Activated CD8-positive, alpha-beta memory T cell treated with anti-CD3 and anti-CD28 coated beads for 48 hours (primary cell): ENCODE measurements at regions not wholly inside any gene's neighbourhood (a gene's known extent, or its start where the extent isn't known, plus 50 kb on each side); places are given as distances from the start of the nearest gene placed in this dataset.

Experiments used
- DNase-seq, 3 experiments: peaks; one replicate each; pipeline ENCODE4 v3.0.0-alpha.2; 2020; ENCODE audit warnings: low read depth in 2 of 3, low spot score in 2 of 3

DNA sequence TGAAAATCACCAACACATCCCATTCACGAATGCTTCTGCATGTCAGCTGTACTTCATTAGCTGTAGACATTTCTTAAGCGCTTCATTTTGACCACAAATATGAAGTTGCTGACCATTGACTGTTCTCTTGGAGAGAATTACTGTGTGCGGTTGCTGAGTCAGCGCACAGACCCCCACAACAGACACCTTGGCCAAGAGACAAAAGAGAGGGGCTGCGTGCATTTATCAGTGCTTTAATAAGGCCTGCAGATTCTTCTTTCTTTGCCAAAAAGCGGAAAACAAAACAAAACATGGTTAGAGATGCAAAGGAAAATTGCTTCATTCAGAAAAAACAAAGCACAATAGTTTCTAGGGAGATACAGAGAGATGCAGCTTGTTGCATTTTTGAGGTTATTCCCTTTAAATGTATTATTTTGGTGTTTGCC is 174.7 kb downstream of the ACKR3 start:
- no peak for DNase-seq

DNA sequence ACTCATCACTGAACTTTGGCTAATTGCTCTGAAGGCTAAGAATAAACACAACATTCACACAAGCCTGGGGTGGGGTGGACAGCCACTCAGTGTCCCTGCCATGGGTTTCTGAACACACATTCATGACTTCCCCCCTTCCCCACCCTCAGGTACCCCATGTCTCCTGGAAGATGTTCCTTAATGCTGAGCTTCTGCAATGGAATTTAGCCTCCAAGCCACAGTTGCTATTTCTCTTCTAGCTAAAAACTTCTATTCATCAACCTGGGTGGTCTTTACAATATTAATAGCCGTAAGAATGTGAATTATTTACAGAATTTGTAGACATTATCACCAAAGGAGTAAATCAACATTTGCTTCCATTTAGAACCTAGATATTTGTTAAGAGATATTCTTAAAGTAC is 175.1 kb downstream of the ACKR3 start:
- DNase-seq = no peak

DNA sequence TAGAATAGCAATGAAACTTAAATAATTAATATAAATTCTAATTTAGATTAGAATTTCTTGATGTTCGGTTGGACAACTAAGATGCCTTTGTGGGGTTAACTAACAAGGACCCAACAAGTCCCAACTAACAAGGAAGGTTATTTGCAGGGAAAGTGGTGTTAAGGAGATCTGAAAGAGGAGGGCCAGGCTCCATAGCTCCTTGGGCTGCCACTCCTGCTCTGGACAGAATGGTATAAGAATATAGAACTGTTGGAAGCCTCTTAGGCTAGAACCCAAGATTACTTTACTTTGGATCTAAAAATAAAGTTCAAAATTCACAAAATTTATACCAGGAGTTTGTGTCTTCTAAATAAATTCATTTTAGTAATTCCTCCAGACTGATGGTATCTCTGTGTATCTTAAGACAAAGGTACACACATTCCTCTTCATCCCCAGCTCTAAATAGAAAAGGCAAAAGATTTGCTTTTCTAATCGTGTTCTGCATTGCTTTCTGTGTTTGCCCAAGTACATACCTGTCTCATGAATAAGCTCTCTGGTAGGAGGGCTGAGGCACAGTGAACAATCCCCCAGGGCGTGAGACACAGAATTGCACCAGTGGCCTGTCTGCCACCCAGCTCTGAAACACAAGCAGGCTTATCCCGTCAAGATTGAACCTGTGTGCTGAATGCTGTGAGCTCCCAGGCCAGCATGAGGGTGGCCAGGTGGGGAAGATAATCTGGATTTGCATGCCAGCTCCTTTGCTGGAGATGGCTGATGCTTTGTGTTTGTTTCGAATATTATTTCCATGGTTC is 176.0 kb downstream of the ACKR3 start:
- no peak for DNase-seq

DNA sequence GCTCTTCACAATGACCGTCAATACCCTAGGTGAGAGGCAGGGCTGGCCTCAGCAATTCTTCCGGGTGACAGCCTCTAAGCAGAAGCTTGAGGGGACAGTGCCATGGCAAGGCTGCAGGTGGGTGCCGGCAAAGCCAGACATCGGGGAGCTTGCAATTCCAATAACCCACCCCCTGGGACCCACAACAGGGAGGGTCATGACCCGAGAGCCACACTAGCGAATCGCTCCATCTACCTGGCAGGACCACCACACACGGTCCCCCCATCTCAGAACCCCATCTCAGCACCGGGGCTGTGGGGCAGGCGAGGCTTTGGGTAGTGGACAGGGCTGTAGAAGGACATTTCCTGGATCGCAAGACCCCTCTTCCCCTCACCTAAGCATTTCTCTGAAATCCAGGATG is 177.2 kb downstream of the ACKR3 start:
- DNase-seq = no peak

DNA sequence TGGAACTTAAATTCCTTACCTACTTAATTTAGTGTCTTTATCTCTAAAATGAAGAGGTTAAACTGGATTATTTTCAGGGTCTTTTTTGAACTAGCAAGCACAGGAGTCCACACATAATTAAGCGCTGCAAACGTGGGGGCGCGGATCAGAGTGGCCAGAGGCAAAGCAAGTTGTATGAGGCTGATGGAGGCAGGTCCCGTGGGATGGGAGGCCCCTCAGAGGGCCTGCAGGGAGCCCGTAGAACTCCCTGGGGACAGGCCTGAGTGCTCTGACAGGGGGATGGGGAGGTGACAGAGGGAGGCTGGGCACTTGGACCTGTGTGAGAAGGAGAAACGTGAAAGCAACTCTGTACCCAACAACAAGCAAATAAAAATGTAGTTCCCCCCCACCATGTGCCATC is 177.8 kb downstream of the ACKR3 start:
- DNase-seq = no peak

DNA sequence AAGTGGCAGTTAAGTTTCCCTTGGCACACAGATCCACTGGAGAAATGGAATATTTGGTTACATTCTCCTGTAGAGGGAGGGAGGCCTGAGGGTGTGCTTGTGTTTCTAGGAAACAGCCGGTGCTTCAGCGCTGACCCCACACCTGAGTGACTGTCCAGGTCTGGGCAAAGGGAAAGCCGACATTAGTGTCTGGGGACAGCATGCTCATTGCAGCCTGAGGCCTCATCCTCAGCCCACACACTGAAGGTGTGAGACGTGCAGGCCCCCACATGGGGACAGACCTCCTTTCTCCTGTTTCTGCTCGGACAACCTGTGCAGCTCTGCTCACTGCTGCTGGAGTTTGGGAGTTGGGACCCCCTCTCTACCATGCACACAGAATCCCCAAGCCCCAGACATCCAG is 178.3 kb downstream of the ACKR3 start:
- DNase-seq = no peak

DNA sequence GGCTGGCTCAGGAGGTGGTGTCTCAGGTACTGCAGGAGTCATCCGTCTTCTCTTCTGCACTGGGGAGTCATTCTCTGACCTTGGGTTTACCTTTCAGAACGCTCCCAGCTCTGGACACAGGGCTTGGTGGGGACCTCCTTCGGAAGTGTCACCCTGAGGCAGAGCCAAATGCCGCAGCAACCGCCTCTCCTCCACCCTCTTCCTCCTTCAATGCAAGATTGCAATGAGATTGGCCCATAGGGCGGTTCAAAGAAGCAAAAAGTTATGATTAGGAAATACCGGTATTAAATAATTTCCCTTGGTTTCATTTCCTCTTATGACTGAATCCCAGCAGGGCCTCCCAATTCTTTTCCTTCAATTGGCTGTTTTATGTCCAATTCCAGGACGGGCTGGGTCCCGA is 178.8 kb downstream of the ACKR3 start:
- DNase-seq = no peak

DNA sequence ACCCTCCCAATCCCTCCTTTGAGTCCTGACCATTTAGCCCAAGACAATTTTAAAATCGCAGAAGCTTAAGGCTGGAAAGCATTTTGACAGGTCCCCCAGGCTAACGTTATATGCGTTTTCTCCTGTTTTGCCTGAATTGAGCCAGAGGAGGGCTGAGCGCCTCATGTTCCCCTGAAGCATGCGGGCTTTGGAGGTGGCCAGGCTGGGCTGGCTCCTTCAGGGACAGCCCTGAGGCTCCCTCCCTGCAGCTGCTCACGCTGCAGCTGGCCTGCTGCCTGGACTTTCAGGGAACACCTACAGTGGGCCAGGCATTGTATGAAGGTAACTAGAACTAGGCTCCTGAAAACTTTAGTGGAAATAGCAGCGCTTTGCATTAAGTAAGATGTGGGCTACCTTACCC is 179.2 kb downstream of the ACKR3 start:
- no peak for DNase-seq

DNA sequence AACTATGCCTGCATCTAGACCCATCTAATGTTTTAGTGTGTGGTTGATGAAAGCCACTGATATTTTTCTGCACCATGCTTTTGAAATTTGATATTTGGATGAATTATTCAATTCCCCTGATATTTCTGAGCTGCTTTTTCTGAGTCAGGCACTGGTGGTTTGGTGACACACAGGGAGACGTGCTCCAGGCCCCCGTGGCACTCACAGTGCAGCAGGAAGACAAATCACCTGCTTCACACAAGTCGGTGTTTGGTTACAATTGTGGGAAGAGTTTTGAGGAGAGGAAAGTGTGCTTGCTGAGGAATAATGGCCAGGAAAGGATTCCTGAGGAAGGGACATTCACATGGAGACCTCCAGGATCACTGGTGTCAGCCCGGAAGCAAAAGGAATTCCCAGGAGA is 179.7 kb downstream of the ACKR3 start:
- no peak for DNase-seq

DNA sequence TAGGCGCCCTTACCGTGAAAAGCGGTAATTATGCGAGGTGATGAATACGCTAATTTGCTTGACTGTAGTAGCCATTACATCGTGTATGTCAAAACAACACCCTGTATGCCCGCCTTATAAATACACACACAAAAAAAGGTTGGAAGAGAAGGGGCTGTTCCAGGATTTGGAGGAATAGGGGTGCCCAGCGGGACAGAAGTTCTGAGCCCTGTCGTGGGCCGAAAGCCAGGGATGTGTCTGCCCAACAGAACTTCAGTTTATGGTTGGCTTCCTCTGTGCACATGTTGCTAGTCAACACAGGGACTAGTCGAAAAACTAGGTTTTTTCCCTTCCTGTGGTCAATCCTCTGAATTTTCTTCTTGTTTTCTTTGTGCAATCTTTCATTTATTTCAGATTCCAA is 182.5 kb downstream of the ACKR3 start:
- DNase-seq = no peak

DNA sequence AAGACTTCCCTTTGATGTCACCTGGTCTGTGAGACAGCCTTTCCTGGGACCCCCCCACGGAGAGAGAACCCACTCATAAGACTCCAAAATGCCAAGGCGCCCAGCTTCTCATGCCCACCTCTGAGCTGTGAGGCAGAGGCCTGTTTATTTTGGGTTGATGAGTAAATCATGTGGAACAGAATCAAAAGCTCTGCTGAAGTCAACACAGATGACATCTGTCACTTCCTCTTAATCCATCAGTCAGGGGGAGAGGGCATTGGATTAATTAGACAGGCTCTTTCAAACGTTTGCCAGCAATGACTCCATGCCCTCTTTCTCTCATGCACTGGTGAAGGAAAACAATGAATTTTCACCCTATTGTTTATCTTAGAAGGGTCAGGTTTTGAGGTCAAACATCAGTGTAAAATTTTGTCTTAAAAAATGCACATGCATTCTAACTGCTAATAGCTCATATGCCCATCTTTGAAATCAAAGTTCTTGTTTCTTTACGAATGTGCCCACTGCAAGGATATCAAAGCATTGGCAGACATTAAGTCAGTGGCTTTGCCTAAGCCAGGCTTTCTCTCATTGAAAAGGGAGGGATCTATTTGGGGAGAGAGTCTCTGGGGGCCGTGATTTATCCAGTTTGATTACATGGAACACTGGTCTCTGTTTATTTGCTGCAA is 184.1 kb downstream of the ACKR3 start:
- DNase-seq = no peak

DNA sequence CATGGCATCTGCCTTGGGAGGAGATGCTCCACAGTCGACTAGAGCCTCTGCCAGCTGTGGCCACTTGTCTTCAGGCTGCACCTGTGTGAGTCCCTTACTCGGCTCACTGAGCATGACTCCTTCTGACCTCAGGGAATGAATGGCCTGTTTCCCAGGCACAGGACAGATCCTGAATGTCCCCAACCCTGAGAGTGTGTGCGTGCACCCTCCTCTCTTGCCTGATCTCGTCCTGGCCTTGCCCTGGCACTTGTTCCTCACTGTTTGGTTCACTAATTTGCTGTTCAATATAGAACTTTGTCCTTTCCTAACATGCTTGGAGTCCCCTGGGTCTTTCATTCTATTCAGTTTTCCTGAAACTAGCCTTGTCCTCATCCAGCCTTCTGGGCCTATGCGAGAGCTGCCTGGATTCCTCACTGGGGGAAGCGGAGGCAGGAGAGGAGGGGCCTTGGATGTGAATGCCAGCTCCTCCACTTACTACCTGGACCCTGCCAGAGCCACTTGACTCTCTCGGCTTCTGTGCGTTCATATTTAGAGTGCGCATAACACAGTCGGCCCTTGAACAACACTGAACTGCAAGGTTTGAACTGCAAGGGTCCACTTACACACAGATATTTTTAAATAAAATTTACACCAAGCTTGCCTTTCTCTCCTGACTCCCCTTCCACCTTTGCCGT is 184.8 kb downstream of the ACKR3 start:
- DNase-seq = no peak

DNA sequence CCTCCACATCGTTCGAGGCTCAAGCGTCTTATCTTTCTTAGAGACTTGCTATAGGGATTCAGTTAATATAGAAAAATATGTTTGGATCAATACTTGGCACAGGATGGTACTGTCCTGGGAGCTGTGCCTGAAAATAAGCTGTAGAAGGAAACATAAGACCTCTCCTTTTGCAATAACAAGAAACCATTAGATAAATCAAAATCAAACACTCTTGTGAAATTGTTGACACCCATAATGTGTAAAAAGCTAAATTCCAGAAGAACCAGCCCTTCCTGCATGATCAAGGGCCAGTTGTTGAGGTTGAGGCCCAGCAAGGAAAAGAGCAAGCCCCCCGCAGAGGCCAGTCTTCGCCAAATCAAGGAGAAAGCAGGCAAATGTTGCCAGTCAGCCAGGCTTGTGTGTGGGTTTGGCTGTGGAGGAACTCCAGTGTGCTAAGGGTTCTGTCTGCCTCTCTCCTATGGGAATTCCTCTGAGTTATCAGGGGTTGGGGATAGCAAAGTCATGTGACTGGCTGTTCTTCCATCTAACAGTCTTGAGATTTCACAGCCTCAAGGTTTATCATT is 185.7 kb downstream of the ACKR3 start:
- no peak for DNase-seq

DNA sequence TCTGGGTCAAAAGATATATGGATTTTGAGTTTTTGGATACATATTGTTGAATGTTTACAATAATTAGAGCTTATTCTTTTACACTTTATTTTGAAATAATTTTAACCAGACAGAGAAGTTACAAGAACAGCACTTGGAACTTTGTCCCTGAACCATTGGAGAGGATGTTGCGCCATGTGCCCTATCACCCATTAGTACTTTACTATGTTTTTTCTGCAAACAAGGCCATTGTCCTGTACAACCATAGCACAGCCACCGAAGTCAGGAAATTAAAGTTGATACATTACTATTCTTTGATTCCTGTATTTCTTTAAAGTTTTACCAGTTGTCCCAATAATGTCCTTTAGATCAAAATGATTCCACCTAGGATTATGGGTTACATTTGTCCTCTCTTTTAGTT is 188.8 kb downstream of the ACKR3 start:
- no peak for DNase-seq

DNA sequence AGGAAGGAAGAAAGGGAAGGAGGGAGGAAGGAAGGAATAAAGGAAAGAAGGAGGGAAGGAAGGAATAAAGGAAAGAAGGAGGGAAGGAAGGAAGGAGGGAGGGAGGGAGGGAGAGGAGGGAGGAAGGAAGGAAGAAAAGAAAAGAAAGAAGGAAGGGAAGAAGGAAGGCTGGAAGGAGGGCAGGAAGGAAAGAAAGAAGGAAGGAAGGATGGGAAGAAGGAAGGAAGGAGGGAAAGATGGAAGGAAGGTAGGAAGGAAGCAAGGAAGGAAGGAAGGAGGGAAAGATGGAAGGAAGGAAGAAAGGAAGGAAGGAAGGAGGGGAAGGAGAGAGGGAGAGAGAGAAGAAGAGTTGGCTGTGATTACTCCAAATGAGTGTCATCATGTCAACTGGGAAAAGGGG is 190.6 kb downstream of the ACKR3 start:
- no peak for DNase-seq

DNA sequence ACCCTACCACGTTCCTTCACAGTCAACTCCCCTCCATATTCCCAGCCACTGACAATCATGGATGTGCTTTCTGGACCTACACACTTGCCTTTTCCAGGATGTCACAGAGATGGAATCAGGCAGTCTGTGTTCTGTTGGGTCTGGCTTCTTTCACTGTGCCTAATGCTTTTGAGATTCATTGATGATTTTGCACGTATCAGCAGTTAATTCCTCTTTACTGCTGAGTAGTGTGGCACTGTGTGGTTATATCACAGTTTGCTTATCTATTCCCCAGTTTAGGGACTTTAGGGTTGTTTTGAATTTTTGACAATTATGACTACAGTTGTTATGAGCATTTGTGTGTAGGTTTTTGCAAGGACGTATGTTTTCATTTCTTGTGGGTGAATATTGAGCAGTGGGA is 191.7 kb downstream of the ACKR3 start:
- no peak for DNase-seq

DNA sequence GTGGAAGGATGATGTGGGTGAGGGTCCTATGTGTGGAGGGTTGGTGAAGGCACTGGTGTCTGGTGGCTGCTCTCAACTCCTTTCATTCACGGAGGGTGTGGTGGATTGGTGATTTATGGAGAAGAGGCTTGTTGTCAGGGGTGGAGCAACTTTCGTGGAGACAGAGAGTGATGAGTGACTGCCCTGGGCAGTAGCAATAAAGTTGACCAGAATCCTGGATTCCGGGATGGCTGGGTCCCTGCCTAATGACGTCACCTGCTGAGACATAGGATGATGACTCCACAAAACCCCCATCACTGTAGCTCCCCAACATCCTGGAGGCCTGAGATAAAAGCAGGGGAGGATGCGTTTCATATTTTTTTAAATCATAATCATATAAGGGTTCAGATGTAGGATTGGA is 193.0 kb downstream of the ACKR3 start:
- no peak for DNase-seq

DNA sequence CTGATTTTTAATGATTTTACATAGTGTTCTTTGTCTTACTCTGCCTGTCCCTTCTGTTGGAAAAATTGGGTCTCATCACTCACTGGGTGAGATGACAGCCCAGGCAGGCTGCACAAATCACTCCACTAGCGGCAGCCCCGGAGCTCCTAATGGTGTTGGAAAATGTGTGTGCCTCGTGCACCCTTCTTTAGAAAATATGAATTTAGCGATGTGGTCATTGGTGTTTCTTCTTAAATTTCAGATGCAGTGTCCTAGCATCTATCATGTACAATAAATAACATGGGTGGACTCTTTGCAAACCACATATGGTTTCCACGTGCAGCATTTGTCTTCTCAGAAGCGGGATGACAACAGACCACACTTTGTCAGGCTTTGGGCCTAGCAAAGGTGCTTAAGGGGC is 194.2 kb downstream of the ACKR3 start:
- DNase-seq = no peak

DNA sequence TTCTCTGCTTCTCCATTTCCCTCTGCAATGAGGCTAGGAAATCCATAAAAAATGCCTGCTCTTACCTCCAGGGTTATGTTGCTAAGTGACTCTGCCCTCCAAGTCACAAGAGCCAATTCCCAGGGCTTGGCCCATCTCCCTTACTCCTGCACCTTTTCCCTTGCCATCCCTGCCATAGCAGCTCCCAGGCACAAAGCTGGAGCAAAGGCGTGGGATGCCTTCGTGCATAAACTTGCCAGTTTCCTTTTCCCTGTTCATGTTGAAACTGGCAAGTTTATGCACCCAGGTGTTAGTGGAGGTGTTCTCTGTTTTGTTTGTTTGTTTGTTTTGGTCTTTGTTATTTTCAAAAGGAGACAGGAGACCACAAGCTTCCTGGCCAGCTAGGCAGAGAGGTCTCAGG is 195.1 kb downstream of the ACKR3 start:
- DNase-seq = no peak

DNA sequence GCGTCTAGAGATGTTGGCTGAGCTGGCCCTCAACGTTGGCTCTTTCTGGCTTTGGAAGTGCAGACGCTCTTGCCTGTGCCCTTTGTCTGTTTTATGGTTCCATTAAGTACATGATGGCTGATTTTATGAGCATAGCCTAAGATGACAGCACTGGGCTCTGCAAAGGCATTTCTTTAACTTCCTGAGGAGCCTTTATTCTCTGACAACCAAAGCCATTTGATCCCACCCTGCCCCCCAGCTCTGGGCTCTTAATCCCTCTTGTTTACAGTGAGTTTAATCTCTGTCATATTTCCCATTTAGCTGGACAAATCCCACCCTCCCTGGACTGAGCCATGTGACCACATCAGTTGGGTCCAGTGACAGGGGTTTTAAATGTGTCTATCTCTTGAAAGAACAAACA is 195.9 kb downstream of the ACKR3 start:
- DNase-seq = no peak

DNA sequence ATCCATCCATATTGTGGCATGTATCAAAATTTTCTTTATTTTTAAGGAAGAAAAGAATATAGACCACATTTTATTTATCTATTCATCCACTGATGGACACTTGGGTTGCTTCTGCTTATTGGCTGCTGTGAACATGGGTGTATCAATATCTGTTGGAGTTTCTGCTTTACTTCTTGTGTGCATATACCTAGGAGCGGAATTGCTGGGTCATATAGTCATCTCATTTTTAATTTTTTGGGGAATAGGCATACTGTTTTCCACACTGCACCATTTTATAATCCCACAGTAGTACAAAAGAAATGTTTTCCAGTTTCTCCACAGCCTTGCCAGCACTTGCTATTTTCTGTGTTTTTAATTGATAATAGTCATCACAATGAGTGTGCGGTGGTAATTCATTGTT is 197.2 kb downstream of the ACKR3 start:
- no peak for DNase-seq

DNA sequence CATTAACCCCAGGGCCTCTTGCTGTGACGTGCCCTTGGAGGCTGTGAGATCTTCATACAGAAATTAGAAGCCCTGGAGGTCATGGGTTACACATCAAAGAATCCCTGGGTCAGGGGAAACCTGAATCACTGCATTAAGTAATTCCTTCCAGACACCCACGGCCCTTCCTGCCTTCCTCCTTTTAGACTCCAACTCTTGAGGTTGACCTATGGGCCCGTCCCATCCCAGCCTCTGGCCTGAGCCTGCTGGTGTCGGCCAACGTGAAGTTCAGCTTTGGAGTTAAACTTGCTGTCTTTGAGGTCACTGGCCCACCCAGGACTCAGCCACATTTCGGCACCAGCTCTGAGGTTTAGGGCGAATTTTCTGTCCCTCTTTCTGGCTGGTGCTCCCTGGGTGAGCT is 198.3 kb downstream of the ACKR3 start:
- no peak for DNase-seq
